Panc1 (cell line): ENCODE measurements at regions not wholly inside any gene's neighbourhood (a gene's known extent, or its start where the extent isn't known, plus 50 kb on each side); places are given as distances from the start of the nearest gene placed in this dataset.

Experiments
- ATAC-seq: fragments of 200-7000 bp; cut with Tn5 transposase; 2 replicates; pipeline ENCODE4 v1.9.1; 2020; ENCODE audit warnings: mild to moderate bottlenecking, moderate library complexity
- BruUV-seq: library from RNA; stranded (reverse); fragments of 400-500 nt; replicated peaks from 2 replicates; lab custom pipeline; 2021; lab: Mats Ljungman, UMichigan
- CTCF ChIA-PET: fragments of 300-600 bp; sonication (Branson Sonifier 250); formaldehyde crosslinking; loops from one replicate; lab custom pipeline; 2022; ENCODE audit warnings: antibody characterized with exemption; lab: Charles Lee
- POLR2A ChIA-PET: fragments of 300-600 bp; sonication (Branson Sonifier 250); formaldehyde crosslinking; loops from one replicate; lab custom pipeline; 2022; ENCODE audit warnings: antibody characterized with exemption; lab: Charles Lee
- DNase-seq: peaks from one replicate; pipeline ENCODE4 v3.0.0-alpha.2; 2010; ENCODE audit warnings: low read depth, low spot score
- H3K27ac ChIP-seq: 2 replicates; pipeline ENCODE4 v1.5.1; 2011; ENCODE audit warnings: mild to moderate bottlenecking, low read length, inconsistent platforms
- H3K27me3 ChIP-seq: fragments of 200-500 bp; sonication (Bioruptor generic); 2 replicates; pipeline ENCODE4 v1.6.0; 2014; ENCODE audit warnings: low read length, inconsistent platforms; ENCODE audit not compliant: control insufficient read depth, insufficient read depth
- H3K36me3 ChIP-seq: fragments of 200-500 bp; sonication (Bioruptor generic); 2 replicates; pipeline ENCODE4 v1.5.1; 2014; ENCODE audit warnings: inconsistent platforms, mild to moderate bottlenecking, low read length, moderate library complexity; ENCODE audit not compliant: control insufficient read depth, insufficient read depth
- H3K4me1 ChIP-seq: 2 replicates; pipeline ENCODE4 v1.5.1; 2011; ENCODE audit warnings: inconsistent platforms, mild to moderate bottlenecking, low read length, moderate library complexity; ENCODE audit not compliant: control insufficient read depth, insufficient read depth
- H3K4me3 ChIP-seq, 2 experiments: 2 replicates each; pipeline ENCODE4 v1.5.1; 2011 to 2012; ENCODE audit warnings: low read depth in 2 of 2, low read length in 2 of 2, mild to moderate bottlenecking in 2 of 2, inconsistent platforms in 1 of 2, moderate library complexity in 1 of 2
- H3K9me3 ChIP-seq: fragments of 200-500 bp; sonication (Bioruptor generic); 2 replicates; pipeline ENCODE4 v1.5.1; 2014; ENCODE audit warnings: low read depth, mild to moderate bottlenecking, inconsistent platforms, low read length, moderate library complexity; ENCODE audit not compliant: control insufficient read depth, insufficient read depth
- POLR2AphosphoS5 ChIP-seq: IDR thresholded peaks from 2 replicates; pipeline ENCODE4 v1.6.1; 2012; ENCODE audit warnings: mild to moderate bottlenecking, low read depth, low read length, moderate library complexity
- SIN3A ChIP-seq: IDR thresholded peaks from 2 replicates; pipeline ENCODE4 v1.6.1; 2012; ENCODE audit warnings: low read depth, mild to moderate bottlenecking, low read length, moderate library complexity, borderline replicate concordance; ENCODE audit not compliant: insufficient read depth
- TCF7L2 ChIP-seq: IDR thresholded peaks from 2 replicates; pipeline ENCODE4 v1.6.1; 2011; ENCODE audit warnings: mild to moderate bottlenecking, low read depth, low read length, inconsistent platforms
- in situ Hi-C: cut with HindIII; loops from 2 replicates; pipeline ENCODE4 v1.10.0; 2016; ENCODE audit warnings: low sequenced_read_pairs, low pct_unique_long_range_greater_than_20kb
- intact Hi-C: fragments of 100-400 bp; cut with micrococcal nuclease; formaldehyde crosslinking; loops from one replicate; pipeline ENCODE4 v1.10.0; 2022; ENCODE audit not compliant: unreplicated experiment
- TF ChIP-seq, protein P1 (sequence below): fragments of 450-650 bp; IDR thresholded peaks from 2 replicates; pipeline ENCODE4 v1.5.1; 2017; ENCODE audit warnings: mild to moderate bottlenecking
- TF ChIP-seq, protein P2 (sequence below), 2 experiments: IDR thresholded peaks; 2 replicates each; pipeline ENCODE4 v1.6.1; 2011 to 2012; ENCODE audit warnings: low read depth in 2 of 2, control low read depth in 1 of 2, low read length in 1 of 2, mild to moderate bottlenecking in 1 of 2, moderate library complexity in 1 of 2; ENCODE audit not compliant: insufficient read depth in 1 of 2

DNA sequence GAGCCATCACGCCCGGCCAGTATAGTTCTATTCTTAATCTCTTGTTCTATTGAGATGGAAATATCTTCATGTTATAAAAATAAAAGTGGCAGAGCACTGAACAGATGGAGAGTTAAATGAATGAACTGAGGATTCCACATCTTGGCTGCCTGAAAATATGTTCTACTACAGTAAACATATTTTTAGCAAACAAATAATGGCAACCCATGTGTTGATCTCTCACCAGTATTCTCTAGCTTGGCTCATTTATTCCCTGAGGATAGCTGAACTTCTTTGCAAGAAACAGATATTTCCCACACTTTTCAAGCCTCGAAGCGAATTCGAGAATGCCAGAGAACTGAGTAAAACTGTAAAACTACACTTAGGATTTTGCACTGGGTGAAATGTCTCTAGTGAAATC is 58.9 kb downstream of the DIRAS3 start:
- no peaks in the 10 kb centered on the region for H3K4me1 ChIP-seq
- ATAC-seq (no peak), DNase-seq (no peak)
- H3K4me3 ChIP-seq, result no peak overlapping the region
- TF ChIP-seq, protein P1, sequence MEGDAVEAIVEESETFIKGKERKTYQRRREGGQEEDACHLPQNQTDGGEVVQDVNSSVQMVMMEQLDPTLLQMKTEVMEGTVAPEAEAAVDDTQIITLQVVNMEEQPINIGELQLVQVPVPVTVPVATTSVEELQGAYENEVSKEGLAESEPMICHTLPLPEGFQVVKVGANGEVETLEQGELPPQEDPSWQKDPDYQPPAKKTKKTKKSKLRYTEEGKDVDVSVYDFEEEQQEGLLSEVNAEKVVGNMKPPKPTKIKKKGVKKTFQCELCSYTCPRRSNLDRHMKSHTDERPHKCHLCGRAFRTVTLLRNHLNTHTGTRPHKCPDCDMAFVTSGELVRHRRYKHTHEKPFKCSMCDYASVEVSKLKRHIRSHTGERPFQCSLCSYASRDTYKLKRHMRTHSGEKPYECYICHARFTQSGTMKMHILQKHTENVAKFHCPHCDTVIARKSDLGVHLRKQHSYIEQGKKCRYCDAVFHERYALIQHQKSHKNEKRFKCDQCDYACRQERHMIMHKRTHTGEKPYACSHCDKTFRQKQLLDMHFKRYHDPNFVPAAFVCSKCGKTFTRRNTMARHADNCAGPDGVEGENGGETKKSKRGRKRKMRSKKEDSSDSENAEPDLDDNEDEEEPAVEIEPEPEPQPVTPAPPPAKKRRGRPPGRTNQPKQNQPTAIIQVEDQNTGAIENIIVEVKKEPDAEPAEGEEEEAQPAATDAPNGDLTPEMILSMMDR, result no peak
- no peak for TF ChIP-seq TCF7L2
- TF ChIP-seq POLR2AphosphoS5, result no peak
- TF ChIP-seq, protein P2, sequence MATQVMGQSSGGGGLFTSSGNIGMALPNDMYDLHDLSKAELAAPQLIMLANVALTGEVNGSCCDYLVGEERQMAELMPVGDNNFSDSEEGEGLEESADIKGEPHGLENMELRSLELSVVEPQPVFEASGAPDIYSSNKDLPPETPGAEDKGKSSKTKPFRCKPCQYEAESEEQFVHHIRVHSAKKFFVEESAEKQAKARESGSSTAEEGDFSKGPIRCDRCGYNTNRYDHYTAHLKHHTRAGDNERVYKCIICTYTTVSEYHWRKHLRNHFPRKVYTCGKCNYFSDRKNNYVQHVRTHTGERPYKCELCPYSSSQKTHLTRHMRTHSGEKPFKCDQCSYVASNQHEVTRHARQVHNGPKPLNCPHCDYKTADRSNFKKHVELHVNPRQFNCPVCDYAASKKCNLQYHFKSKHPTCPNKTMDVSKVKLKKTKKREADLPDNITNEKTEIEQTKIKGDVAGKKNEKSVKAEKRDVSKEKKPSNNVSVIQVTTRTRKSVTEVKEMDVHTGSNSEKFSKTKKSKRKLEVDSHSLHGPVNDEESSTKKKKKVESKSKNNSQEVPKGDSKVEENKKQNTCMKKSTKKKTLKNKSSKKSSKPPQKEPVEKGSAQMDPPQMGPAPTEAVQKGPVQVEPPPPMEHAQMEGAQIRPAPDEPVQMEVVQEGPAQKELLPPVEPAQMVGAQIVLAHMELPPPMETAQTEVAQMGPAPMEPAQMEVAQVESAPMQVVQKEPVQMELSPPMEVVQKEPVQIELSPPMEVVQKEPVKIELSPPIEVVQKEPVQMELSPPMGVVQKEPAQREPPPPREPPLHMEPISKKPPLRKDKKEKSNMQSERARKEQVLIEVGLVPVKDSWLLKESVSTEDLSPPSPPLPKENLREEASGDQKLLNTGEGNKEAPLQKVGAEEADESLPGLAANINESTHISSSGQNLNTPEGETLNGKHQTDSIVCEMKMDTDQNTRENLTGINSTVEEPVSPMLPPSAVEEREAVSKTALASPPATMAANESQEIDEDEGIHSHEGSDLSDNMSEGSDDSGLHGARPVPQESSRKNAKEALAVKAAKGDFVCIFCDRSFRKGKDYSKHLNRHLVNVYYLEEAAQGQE (IDR thresholded peaks at IDR 0.05; ENCODE audit: insufficient read depth in 1 of 2, low read depth in 2 of 2, low read length in 1 of 2), result no peak
- no peak for TF ChIP-seq SIN3A
- H3K36me3 ChIP-seq, result no peaks in the 10 kb centered on the region
- no peak overlapping the region for H3K27ac ChIP-seq
- BruUV-seq, result no TSS peak
- in situ Hi-C loops, result no loop called here
- H3K9me3 ChIP-seq, result peaks cover 5% of the 10 kb centered on the region; the same call in 1 of the 2 replicates
- intact Hi-C loops, result no loop called here
- ChIA-PET POLR2A (no interaction called here), CTCF (no interaction called here)
- H3K27me3 ChIP-seq, result no peaks in the 10 kb centered on the region

GRCh38 chr1:67988066-67988465 is 62.4 kb downstream of the DIRAS3 start:
- Histone ChIP-seq H3K4me1 (no peaks in the 10 kb centered on the region), H3K27me3 (no peaks in the 10 kb centered on the region), H3K36me3 (no peaks in the 10 kb centered on the region), H3K9me3 (no peaks in the 10 kb centered on the region), H3K4me3 (no peak overlapping the region), H3K27ac (no peak overlapping the region)
- ChIA-PET POLR2A (no interaction called here), CTCF (no interaction called here)
- TF ChIP-seq SIN3A, result no peak
- TF ChIP-seq, protein P1, result no peak
- no peak for TF ChIP-seq POLR2AphosphoS5
- TF ChIP-seq TCF7L2, result no peak
- TF ChIP-seq, protein P2 (IDR thresholded peaks at IDR 0.05; ENCODE audit: insufficient read depth in 1 of 2, low read depth in 2 of 2, low read length in 1 of 2), result no peak
- ATAC-seq (no peak), DNase-seq (no peak)
- in situ Hi-C loops (no loop called here), intact Hi-C loops (no loop called here)
- no TSS peak for BruUV-seq
